ENCODE measurements at regions not wholly inside any gene's neighbourhood (a gene's known extent, or its start where the extent isn't known, plus 50 kb on each side); places are given as distances from the start of the nearest gene placed in this dataset.

- H3K9ac ChIP-seq (ENCODE audit: low read length): no peak overlapping the region
- H2AFZ ChIP-seq (ENCODE audit: low read length): no peak overlapping the region
- H3K27ac ChIP-seq (ENCODE audit: low read length): peak overlapping the region; percentile 52
- no peaks in the 10 kb centered on the region for H3F3A ChIP-seq (ENCODE audit: low read length, unreplicated experiment)
- no TSS peak for BruUV-seq (replicated peaks)
- H3K4me3 ChIP-seq (ENCODE audit: low read length): no peak overlapping the region
- ATAC-seq (peak; percentile 56), DNase-seq (peak; percentile 68)
- intact Hi-C loops (cut with micrococcal nuclease): loop anchor here (10.0 kb wide), 1 partner anchor 348 kb away; no protein-coding TSS in a partner anchor
- no peaks in the 10 kb centered on the region for H4K20me1 ChIP-seq (ENCODE audit: low read length)
- H3K27me3 ChIP-seq (ENCODE audit: low read length): no peaks in the 10 kb centered on the region
- peak overlapping the region; percentile 6; the same call in 1 of the 2 replicates for H3K4me2 ChIP-seq (ENCODE audit: low read length)
- peaks cover 20% of the 10 kb centered on the region for H3K4me1 ChIP-seq (ENCODE audit: insufficient read depth, low read length)
- no peaks in the 10 kb centered on the region for H3K79me2 ChIP-seq (ENCODE audit: low read length)
- ChIA-PET CTCF (interaction anchor here (0.5 to 0.6 kb wide), 2 partner anchors 286 to 509 kb away, joined by 3 to 8 read pairs; no protein-coding TSS in a partner anchor), POLR2A (ENCODE audit: unreplicated experiment) (interaction anchor here (0.7 kb wide), 1 partner anchor 22 kb away, joined by 3 read pairs; no protein-coding TSS in a partner anchor)
- TF ChIP-seq EZH2phosphoT487 (IDR thresholded peaks at IDR 0.05; ENCODE audit: borderline replicate concordance, low read length) (no peak), EZH2 (IDR thresholded peaks at IDR 0.05; ENCODE audit: low read length, unreplicated experiment) (no peak), CTCF (conservative IDR thresholded peaks at IDR 0.05; ENCODE audit: low read depth, low read length) (no peak)
- H3K36me3 ChIP-seq (ENCODE audit: low read depth, low read length): no peaks in the 10 kb centered on the region
- H3K9me2 ChIP-seq (replicated peaks; ENCODE audit: low read length): no peaks in the 10 kb centered on the region
- no peaks in the 10 kb centered on the region for H3K9me3 ChIP-seq (ENCODE audit: low read length)
Observed at GRCh38 chrX:9356846-9357245, 108.0 kb upstream of the TBL1X start.

- H4K20me1 ChIP-seq (ENCODE audit: low read length): no peaks in the 10 kb centered on the region
- no peaks in the 10 kb centered on the region for H3F3A ChIP-seq (ENCODE audit: low read length, unreplicated experiment)
- no peaks in the 10 kb centered on the region for H3K9me2 ChIP-seq (replicated peaks; ENCODE audit: low read length)
- no peak overlapping the region for H3K4me3 ChIP-seq (ENCODE audit: low read length)
- H3K27me3 ChIP-seq (ENCODE audit: low read length): no peaks in the 10 kb centered on the region
- H3K36me3 ChIP-seq (ENCODE audit: low read depth, low read length): no peaks in the 10 kb centered on the region
- H3K27ac ChIP-seq (ENCODE audit: low read length): peak overlapping the region; percentile 52; the same call in 1 of the 2 replicates
- no peak for TF ChIP-seq CTCF (conservative IDR thresholded peaks at IDR 0.05; ENCODE audit: low read depth, low read length)
- TF ChIP-seq EZH2 (IDR thresholded peaks at IDR 0.05; ENCODE audit: low read length, unreplicated experiment): no peak
- no peak for TF ChIP-seq EZH2phosphoT487 (IDR thresholded peaks at IDR 0.05; ENCODE audit: borderline replicate concordance, low read length)
- CTCF ChIA-PET: no interaction called here
- H3K4me2 ChIP-seq (ENCODE audit: low read length): no peak overlapping the region; the same call in 1 of the 2 replicates
- intact Hi-C loops (cut with micrococcal nuclease): loop anchor here (10.0 kb wide), 1 partner anchor 347 kb away; no protein-coding TSS in a partner anchor
- H2AFZ ChIP-seq (ENCODE audit: low read length): no peak overlapping the region
- peaks cover 14% of the 10 kb centered on the region for H3K4me1 ChIP-seq (ENCODE audit: insufficient read depth, low read length)
- H3K79me2 ChIP-seq (ENCODE audit: low read length): no peaks in the 10 kb centered on the region
- DNase-seq (no peak), ATAC-seq (no peak)
- H3K9ac ChIP-seq (ENCODE audit: low read length): no peak overlapping the region
- POLR2A ChIA-PET (ENCODE audit: unreplicated experiment): no interaction called here
- no TSS peak for BruUV-seq (replicated peaks)
- no peaks in the 10 kb centered on the region for H3K9me3 ChIP-seq (ENCODE audit: low read length)
Observed at GRCh38 chrX:9357518-9358114, 107.2 kb upstream of the TBL1X start.

GRCh38 chrX:9362363-9362928 lies 102.4 kb upstream of the TBL1X start:
- no TSS peak for BruUV-seq (replicated peaks)
- H4K20me1 ChIP-seq (ENCODE audit: low read length): no peaks in the 10 kb centered on the region
- intact Hi-C loops (cut with micrococcal nuclease): no loop called here
- ATAC-seq (no peak), DNase-seq (no peak)
- no peaks in the 10 kb centered on the region for H3K9me2 ChIP-seq (replicated peaks; ENCODE audit: low read length)
- no peaks in the 10 kb centered on the region for H3F3A ChIP-seq (ENCODE audit: low read length, unreplicated experiment)
- H3K4me1 ChIP-seq (ENCODE audit: insufficient read depth, low read length): no peaks in the 10 kb centered on the region
- H3K9me3 ChIP-seq (ENCODE audit: low read length): no peaks in the 10 kb centered on the region
- H3K27ac ChIP-seq (ENCODE audit: low read length): no peak overlapping the region
- H3K9ac ChIP-seq (ENCODE audit: low read length): no peak overlapping the region
- H3K27me3 ChIP-seq (ENCODE audit: low read length): no peaks in the 10 kb centered on the region
- H3K4me2 ChIP-seq (ENCODE audit: low read length): no peak overlapping the region
- H3K79me2 ChIP-seq (ENCODE audit: low read length): no peaks in the 10 kb centered on the region
- H3K36me3 ChIP-seq (ENCODE audit: low read depth, low read length): no peaks in the 10 kb centered on the region
- CTCF ChIA-PET: no interaction called here
- H3K4me3 ChIP-seq (ENCODE audit: low read length): no peak overlapping the region
- POLR2A ChIA-PET (ENCODE audit: unreplicated experiment): no interaction called here
- no peak overlapping the region for H2AFZ ChIP-seq (ENCODE audit: low read length)
- TF ChIP-seq EZH2 (IDR thresholded peaks at IDR 0.05; ENCODE audit: low read length, unreplicated experiment): no peak
- TF ChIP-seq EZH2phosphoT487 (IDR thresholded peaks at IDR 0.05; ENCODE audit: borderline replicate concordance, low read length): no peak
- TF ChIP-seq CTCF (conservative IDR thresholded peaks at IDR 0.05; ENCODE audit: low read depth, low read length): no peak

All from PC-3 (cell line).